GM04504 (cell line): ENCODE measurements at regions not wholly inside any gene's neighbourhood (a gene's known extent, or its start where the extent isn't known, plus 50 kb on each side); places are given as distances from the start of the nearest gene placed in this dataset.

ENCODE experiments used
- DNase-seq: peaks from one replicate; pipeline ENCODE4 v3.0.0-alpha.2; 2012; ENCODE audit warnings: low read depth

DNA sequence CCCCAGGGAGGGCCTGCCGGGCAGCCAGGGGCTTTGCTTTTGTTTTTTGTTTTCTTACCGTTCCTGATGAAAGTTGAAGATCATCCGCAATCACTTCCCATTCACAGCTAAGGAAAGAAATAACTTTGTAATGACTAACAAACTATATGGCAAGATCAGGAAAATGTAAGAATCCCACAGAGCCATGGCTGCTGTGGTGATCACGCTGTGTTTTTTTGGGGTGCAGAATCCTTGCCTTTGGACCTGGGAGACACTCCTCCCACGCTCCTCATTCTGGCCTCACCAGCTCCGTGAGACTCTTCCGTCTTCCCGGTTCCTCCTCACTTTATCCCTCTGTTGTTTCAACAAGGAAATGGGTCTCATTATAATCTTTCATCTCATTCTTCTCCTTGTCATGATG lies 443.0 kb upstream of the MGMT start:
- DNase-seq = no peak

- no peak for DNase-seq
Observed at GRCh38 chr10:129025787-129026186, 441.3 kb upstream of the MGMT start.

- no peak for DNase-seq
Observed at GRCh38 chr10:129027906-129028305, 439.1 kb upstream of the MGMT start.

DNA sequence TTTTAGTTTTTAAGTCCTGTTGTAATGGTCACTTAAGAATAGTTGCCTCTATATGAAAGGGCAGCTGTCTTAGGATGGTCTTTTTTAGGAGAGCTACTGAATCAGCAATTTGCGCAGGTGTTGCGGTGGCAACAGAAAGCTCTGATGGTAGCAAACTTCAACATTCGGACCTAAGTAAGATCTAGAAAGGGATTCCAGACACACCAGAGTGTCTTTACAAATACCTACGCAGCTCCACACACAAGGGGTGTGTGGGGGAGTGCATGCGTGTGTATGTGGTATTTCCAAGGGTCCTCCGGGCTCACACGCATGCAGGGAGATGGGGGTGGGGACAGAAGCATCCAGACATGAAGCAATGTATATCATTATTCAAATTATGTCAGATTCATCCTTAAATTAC lies 438.6 kb upstream of the MGMT start:
- DNase-seq = no peak

DNA sequence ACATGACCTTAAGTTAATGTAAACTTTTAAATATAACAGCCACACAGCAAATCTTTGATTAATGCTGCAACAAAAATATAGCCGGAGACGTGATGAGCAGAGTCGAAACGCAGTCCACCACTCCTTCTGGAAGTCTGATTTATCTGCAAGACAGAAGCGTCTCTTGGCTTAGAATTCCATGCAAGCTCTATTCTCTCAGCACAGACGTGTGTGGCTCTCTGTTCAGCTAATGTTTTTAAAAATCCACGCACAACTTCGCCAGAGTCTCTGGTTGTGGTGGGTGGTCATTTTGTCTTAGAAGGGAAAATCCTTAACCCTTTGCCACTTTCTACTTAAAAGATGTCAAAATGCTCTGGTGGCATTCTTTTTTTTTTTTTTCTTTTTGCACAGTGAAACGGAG lies 438.0 kb upstream of the MGMT start:
- DNase-seq = no peak

GRCh38 chr10:129029851-129030602 lies 437.0 kb upstream of the MGMT start:
- DNase-seq = no peak

DNA sequence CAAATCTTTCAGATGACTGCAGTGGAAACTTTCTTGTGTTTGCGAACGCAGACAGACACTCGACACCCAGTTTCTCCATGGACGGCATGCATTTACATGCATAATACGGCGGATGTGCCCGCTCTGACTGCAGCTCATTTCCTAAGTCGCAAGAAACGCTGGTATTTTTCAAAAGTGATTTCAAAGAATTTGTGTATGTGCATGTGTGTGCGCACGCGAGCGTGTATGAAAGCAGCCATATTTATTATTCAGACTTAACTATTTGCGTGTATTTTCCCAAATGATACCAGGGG lies 436.5 kb upstream of the MGMT start:
- no peak for DNase-seq

DNA sequence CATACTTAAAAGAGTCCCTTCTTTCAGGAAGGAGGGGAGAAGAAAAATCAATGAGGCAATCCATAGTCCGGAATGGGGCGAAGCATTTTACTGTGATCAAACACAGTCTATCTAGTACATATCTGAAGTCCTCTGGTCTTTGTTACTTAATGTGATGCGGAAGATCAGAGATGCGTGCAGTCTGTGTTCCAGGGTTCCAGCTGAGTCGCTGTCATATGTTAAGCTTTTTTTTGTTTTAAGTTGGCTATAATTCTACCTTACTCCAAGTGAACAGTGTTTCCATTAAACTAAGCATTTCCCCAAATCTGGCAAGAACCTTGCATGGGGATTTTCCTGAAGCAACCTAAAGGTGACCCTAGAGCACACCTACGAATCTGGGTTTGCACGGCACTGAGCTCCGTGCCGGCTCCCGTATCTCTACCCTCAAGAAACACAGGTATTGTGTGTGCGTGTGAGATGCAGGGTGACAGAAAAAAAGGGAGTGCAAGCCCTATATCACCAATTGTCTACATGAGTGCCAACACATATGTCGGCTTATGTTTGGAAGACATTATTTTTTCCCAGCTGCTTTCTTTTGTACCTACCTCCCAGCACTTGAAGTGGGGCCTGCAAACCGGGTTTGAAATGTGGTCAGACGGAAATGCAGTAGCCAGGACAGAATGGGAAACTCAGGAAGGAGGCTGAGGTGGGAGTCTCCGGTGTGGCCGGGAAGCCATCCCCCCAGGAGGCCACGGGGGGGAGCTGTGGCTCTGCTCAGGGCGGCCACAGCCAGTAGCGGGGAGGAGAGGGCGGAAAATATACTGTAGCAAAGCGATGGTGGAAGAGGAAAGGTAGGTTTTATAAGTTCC lies 435.8 kb upstream of the MGMT start:
- DNase-seq = peak; percentile 9

DNA sequence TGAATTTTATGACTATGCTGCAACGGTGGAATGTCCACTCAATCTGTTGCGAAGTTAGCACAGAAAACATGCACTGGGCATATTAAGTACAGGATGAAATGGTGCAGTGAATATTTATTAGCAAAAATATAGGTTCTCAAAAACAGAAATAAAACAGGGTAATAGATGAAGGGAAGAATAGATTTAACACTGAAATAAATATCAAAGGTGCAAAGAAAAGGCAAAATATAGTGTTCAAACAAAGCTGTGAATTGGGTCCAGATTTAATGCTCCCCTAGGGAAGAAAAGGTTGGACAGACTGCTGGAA lies 435.2 kb upstream of the MGMT start:
- no peak for DNase-seq

DNA sequence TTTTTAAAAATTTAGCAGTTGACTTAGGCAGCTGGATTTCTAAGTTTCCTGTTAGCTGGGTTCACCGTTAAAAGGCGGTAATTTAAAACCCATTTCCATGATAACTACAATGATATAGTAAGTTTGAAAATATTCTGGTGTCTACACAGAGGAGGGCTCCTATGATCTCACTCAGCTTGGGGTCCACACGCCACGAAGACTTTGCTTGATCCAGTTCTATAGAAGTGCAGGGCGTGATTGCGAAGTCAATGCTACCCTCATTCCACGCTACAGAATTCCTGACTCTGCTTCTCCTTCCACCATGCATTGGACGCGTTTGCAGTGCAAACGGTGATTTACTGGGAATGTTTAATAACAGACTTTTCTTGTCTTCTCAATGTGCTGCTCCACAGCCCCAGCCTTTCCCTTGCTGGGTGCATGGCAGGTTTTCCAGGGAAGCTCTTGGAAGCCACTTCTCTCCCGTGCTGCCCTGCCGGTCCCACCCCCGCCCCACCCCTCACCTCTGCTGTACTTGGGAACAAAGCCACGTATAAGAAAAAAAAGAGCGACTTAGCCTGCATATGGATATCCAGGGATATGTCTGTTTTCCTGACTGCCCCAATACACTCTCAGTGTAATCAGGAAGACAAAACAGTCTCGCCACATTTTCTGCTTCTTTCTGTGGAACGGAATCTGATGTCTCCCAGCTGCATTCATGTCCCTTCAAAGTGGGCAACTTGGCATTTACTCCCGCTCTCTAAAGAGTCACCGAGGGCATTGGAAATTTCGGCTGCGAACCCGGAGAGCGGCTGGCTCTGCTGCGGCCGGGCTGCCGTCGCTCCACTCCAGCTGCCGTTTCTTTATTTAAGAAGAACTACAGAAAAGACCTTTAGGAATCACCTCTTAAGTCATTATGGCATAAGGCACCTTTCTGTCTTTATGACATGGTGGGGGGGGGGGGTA lies 434.4 kb upstream of the MGMT start:
- no peak for DNase-seq

GRCh38 chr10:129033340-129033739 lies 433.7 kb upstream of the MGMT start:
- no peak for DNase-seq

GRCh38 chr10:129033790-129034272 lies 433.2 kb upstream of the MGMT start:
- DNase-seq = no peak

DNA sequence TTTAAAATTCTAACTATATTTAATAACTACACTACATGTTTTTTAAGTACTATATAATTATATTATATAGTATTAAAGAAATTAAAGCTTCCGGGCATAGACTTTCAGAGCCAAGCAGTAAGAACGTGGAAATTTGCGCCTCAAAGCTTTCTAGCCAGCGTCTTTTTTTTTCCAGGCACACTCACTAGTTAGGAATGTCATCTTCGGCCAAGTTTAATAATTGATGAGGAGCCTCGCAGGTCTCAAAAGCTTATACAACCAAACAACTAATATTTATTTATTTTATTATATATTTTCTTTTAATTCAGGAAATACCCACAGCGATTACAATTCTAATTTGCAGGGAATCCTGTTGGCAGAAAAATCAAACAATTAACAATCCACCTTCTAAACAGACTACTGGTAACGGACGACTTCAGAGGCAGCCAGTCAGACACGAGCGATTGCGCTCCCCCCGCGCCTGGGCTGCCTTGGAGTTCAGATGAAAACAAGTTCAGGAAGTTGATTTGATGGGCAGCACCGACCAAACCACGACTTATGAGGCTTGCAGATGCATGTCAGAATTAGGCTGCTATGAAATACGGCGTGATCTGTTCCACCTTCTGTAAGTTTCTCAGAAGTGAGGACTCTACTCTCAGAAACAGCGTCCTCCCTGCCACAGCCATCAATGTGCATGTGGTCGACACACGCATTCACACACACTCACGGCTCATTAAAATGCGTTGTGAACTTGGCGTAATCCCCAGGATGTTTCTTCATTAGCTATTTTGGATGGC lies 431.8 kb upstream of the MGMT start:
- DNase-seq = no peak

GRCh38 chr10:129038522-129038921 lies 428.5 kb upstream of the MGMT start:
- no peak for DNase-seq

- no peak for DNase-seq
Observed at GRCh38 chr10:129039406-129040370, 427.4 kb upstream of the MGMT start.

- DNase-seq = no peak
Observed at GRCh38 chr10:129040377-129040776, 426.7 kb upstream of the MGMT start.

GRCh38 chr10:129041916-129042315 lies 425.1 kb upstream of the MGMT start:
- DNase-seq = no peak

- DNase-seq = no peak
Observed at GRCh38 chr10:129042776-129043595, 424.1 kb upstream of the MGMT start.

- no peak for DNase-seq
Observed at GRCh38 chr10:129043691-129044090, 423.4 kb upstream of the MGMT start.

DNA sequence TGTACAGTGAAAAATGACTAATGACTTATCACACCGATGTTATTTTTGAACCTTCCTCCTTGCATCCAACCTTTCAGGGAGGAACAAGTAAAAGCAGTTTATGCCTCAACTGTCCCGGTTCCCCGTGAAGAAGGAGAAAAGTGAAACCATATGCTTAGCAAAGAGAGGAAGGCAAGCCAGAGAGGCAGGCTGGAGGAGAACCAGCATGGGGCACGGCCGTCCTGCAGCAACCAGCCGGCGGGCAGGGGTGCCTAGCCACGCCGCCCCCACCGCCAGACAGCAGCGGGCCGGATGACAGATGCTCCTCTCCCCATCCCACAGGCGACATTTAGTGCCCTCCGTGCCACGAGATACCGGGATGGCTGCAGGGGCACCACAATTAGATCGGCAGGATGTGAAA lies 421.4 kb upstream of the MGMT start:
- DNase-seq = no peak
